ENCODE measurements at regions not wholly inside any gene's neighbourhood (a gene's known extent, or its start where the extent isn't known, plus 50 kb on each side); places are given as distances from the start of the nearest gene placed in this dataset.

GRCh38 chr4:77418333-77418732 is 187.3 kb upstream of the CXCL13 start:
- no peaks in the 10 kb centered on the region for H3K4me1 ChIP-seq
- no peak overlapping the region for H3K27ac ChIP-seq
- H3K9me3 ChIP-seq: no peaks in the 10 kb centered on the region
- no peaks in the 10 kb centered on the region for H3K27me3 ChIP-seq
- DNase-seq: no peak
- no peaks in the 10 kb centered on the region for H3K36me3 ChIP-seq
- intact Hi-C loops (cut with DNase I; ENCODE audit: low total_unique reads): no loop called here
- H3K4me3 ChIP-seq: no peak overlapping the region
- TF ChIP-seq CTCF (IDR thresholded peaks at IDR 0.05): no peak

GRCh38 chr4:77430847-77431246 is 174.8 kb upstream of the CXCL13 start:
- Histone ChIP-seq H3K27ac (no peak overlapping the region), H3K4me3 (no peak overlapping the region)
- intact Hi-C loops (cut with DNase I; ENCODE audit: low total_unique reads): no loop called here

GRCh38 chr4:77431546-77431945 is 174.1 kb upstream of the CXCL13 start:
- Histone ChIP-seq H3K9me3 (no peaks in the 10 kb centered on the region), H3K36me3 (no peaks in the 10 kb centered on the region), H3K27ac (peak overlapping the region in 1 of 2 donors; percentile 74), H3K4me1 (peaks cover 0 to 33% (median 22%) of the 10 kb centered on the region in 4 donors), H3K4me3 (no peak overlapping the region), H3K27me3 (no peaks in the 10 kb centered on the region)
- no peak for DNase-seq
- intact Hi-C loops (cut with DNase I; ENCODE audit: low total_unique reads): no loop called here
- TF ChIP-seq CTCF (IDR thresholded peaks at IDR 0.05): no peak

More at GRCh38 chr4:77430847-77431246, 174.8 kb upstream of the CXCL13 start:
- DNase-seq: no peak
- TF ChIP-seq CTCF (IDR thresholded peaks at IDR 0.05): no peak
- no peaks in the 10 kb centered on the region for H3K9me3 ChIP-seq
- H3K4me1 ChIP-seq: peaks cover 0 to 33% (median 22%) of the 10 kb centered on the region in 4 donors
- H3K36me3 ChIP-seq: no peaks in the 10 kb centered on the region
- H3K27me3 ChIP-seq: no peaks in the 10 kb centered on the region

- Histone ChIP-seq H3K4me3 (no peak overlapping the region), H3K27ac (peak overlapping the region; percentile 53 to 74), H3K9me3 (no peaks in the 10 kb centered on the region), H3K4me1 (peaks cover 0 to 33% (median 22%) of the 10 kb centered on the region in 4 donors), H3K36me3 (no peaks in the 10 kb centered on the region), H3K27me3 (no peaks in the 10 kb centered on the region)
- TF ChIP-seq CTCF (IDR thresholded peaks at IDR 0.05): no peak
- intact Hi-C loops (cut with DNase I; ENCODE audit: low total_unique reads): no loop called here
- no peak for DNase-seq
Observed at GRCh38 chr4:77432717-77433417, 172.8 kb upstream of the CXCL13 start.

GRCh38 chr4:77433418-77433733 is 172.2 kb upstream of the CXCL13 start:
- intact Hi-C loops (cut with DNase I; ENCODE audit: low total_unique reads): no loop called here
- H3K4me3 ChIP-seq: no peak overlapping the region
- DNase-seq: no peak

More at GRCh38 chr4:77433418-77433733, 172.2 kb upstream of the CXCL13 start:
- H3K27me3 ChIP-seq: no peaks in the 10 kb centered on the region
- no peaks in the 10 kb centered on the region for H3K9me3 ChIP-seq
- peak; percentile 50 to 59 for TF ChIP-seq CTCF (IDR thresholded peaks at IDR 0.05)
- H3K36me3 ChIP-seq: no peaks in the 10 kb centered on the region
- H3K4me1 ChIP-seq: peaks cover 0 to 33% (median 22%) of the 10 kb centered on the region in 4 donors
- peak overlapping the region; percentile 53 to 74 for H3K27ac ChIP-seq

All from tibial artery (tissue), 4 donors.